Stimulated activated CD4-positive, alpha-beta T cell treated with anti-CD3 and anti-CD28 coated beads, TNF-alpha, amount 100 ng/mL, for 1 hour (primary cell): ENCODE measurements at regions not wholly inside any gene's neighbourhood (a gene's known extent, or its start where the extent isn't known, plus 50 kb on each side); places are given as distances from the start of the nearest gene placed in this dataset.
"Not testable (repeated sequence)": the region's sequence is repeated elsewhere in the genome, so short reads cannot be mapped to it uniquely, and the experiment has no call there.

Experiments
- DNase-seq, 3 donors: peaks; one replicate each; pipeline ENCODE4 v3.0.0-alpha.2; 2020; ENCODE audit warnings: low read depth in 3 of 3, low spot score in 1 of 3

DNA sequence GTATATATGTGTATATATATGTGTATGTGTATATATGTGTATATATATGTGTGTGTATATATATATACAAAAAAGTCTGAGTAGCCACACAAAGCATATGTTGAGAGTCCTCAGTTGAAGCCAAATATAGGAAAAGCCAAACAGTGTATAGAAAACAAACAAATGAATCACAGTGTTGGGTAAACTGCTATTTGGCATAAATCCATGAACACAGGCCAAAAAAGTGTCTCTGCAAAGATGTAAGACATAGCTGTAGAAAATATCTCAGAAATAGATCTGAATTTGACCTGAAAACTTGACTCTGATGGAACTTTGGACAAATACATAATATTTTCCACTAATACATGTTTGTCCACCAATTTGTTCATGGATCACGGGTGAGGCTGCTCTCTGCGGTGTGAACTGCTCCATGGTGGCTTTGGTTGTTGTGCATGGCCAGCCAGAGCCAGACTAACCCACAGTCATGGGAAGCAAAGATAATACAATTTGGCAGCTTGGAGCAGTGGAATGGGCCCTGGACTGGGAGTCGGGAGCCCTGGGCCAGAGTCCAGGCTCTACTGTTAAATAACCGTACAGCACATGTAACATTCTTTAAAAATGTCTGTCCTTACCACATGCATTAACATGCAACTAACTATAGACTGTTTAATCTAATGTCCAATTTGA lies 76.9 kb upstream of the EED start:
- no peak for DNase-seq

DNA sequence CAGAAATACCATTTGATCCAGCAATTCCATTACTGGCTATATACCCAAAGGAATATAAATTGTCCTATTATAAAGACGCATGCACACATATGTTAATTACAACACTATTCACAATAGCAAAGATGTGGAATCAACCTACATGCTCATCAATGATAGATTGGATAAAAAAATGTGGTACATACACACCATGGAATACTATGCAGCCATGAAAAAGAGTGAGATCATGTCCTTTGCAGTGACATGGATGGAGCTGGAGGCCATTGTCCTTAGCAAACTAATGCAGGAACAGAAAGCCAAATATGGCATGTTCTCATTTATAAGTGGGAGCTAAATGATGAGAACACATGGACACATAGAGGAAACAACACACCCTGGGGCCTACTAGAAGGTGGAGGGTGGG lies 78.3 kb upstream of the EED start:
- DNase-seq, result not testable (repeated sequence)

GRCh38 chr11:86164106-86164505 lies 80.4 kb upstream of the EED start:
- no peak for DNase-seq

- not testable (repeated sequence) for DNase-seq
Observed at GRCh38 chr11:86163221-86163876, 81.2 kb upstream of the EED start.

- DNase-seq, result no peak
Observed at GRCh38 chr11:86162239-86162638, 82.3 kb upstream of the EED start.

- DNase-seq, result no peak
Observed at GRCh38 chr11:86161837-86162236, 82.7 kb upstream of the EED start.

GRCh38 chr11:86161336-86161735 lies 83.2 kb upstream of the EED start:
- DNase-seq, result no peak

- DNase-seq, result no peak
Observed at GRCh38 chr11:86160541-86161149, 83.9 kb upstream of the EED start.

DNA sequence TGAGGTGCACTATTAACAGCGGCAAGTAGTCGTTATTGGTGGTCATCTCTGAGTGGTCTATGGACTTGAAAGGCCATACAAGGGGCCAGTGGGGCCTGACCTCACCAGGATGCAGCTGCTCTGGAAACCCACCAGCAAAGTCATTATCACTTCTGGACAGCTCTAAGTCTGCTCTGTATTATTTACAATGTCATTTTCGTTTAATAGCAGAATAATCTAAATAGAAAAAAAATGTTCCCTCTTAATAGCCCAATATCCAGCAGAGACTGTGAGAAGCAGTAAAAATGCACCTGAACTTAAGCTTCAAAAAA lies 85.0 kb upstream of the EED start:
- no peak for DNase-seq

- no peak for DNase-seq
Observed at GRCh38 chr11:86158704-86159580, 85.6 kb upstream of the EED start.

DNA sequence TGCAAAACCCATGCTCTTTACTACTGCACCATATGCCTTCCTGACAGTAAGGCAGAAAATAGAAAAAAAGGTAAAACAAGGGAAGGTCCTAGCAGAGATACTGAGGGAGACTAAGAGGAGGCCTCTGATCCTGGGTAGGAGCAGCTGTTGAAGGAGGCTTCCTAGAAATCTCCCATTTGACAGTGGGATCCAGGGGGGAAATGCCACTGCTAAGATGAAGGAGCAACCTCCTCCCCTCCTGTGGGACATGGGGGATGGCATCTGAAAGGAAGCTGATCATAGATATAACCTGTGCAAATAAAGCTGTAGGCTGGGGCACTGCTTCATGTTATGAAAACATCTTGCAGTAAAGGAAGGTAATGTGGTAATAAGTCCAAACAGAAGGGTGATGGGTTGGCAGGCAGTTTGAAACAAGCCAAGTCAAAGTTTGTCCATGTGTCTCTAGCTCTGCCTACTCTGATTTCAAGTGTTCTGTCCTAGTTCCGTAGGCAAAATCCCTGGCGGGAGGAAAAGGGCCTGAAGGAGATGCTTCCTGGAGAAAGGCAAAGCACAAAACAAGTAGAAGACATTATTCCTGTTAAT lies 86.7 kb upstream of the EED start:
- no peak for DNase-seq

- DNase-seq, result no peak
Observed at GRCh38 chr11:86156397-86156955, 87.6 kb upstream of the PICALM start.

DNA sequence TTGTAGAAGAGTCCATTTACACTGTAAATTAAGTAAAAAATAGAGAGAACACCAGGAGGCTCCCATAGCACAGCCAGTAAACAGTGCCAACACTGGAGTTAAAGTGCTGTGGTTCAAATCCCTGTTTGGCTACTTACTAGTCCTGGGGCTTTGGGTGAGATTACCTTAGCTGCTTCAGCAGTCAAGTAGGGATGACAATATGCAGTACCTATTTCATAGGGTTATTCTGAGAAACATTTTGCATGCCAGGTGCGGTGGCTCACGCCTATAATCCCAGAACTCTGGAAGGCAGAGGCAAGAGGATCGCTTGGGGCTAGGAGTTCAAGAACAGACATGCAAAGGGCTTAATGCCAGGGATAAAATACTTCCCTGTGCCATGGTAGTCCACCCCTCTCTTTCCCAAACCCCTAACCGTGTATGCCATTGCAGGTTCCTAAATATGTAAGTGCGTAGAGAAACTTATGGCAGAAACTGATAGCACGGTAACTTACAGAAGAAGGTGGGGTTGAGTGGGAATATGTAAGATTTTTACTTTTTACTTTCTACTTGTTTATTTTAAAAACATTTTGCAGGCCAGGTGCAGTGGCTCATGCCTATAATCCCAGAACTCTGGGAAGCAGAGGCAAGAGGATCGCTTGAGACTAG lies 86.4 kb upstream of the PICALM start:
- no peak for DNase-seq

DNA sequence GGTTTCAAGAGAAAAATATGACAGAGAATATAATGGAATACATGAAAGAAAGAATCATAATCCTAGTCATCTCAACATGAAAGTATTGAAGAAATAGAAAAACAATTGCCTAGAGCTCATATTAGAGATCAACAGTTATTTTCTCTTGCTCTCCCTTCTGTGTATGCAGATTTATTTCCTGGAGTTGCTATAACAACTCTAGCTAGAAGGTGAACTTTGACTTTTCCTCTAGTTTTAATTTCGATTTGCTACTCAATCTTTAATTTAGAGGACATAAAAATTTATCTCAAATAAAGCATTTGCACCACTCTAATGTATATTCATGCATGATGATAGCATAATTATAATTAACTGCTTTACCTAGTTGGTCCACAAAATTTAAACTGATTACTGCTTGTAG lies 84.6 kb upstream of the PICALM start:
- no peak for DNase-seq

DNA sequence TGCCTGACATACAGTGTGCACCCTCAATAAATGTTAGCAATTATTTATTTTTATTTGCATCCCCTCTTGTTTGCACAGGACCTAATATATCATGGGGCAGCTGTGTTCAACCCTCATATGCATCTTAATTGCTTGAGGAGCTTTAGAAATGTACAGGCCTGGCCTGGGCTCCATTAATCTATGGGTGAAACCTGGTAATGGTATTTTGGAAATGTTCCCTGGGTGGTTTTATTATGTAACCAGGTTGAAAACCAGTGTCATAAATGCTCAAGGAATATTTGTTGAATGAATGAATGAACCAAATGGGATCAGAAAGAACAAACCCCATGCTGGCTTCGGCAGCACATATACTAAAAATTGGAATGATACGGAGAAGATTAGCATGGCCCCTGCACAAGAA lies 84.0 kb upstream of the PICALM start:
- DNase-seq, result no peak

- no peak for DNase-seq
Observed at GRCh38 chr11:86152006-86152862, 83.3 kb upstream of the PICALM start.

- DNase-seq, result no peak
Observed at GRCh38 chr11:86151174-86152005, 82.5 kb upstream of the PICALM start.

- DNase-seq, result no peak
Observed at GRCh38 chr11:86150847-86151173, 81.9 kb upstream of the PICALM start.

DNA sequence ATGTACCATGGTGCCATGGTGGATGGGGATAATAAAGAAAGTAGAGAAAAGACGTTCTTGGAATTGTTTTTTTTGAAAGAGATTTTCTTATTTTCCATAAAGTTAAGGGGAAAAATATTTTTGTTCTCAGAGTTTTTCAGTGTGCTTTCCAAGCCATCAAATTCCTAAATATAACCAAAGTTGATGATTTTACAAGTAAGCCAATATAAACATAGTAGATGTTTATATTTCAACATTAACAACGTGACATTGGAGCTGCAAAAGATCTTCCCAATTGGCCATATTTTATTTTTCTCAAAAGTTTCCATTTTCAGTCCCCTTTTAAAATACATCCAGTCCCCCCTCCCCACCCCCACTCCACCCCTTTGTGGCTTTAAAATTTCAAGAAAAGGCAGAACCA lies 80.9 kb upstream of the PICALM start:
- DNase-seq, result no peak
